Activated CD8-positive, alpha-beta memory T cell treated with anti-CD3 and anti-CD28 coated beads for 48 hours (primary cell): ENCODE measurements at regions not wholly inside any gene's neighbourhood (a gene's known extent, or its start where the extent isn't known, plus 50 kb on each side); places are given as distances from the start of the nearest gene placed in this dataset.
"Not testable (repeated sequence)": the region's sequence is repeated elsewhere in the genome, so short reads cannot be mapped to it uniquely, and the experiment has no call there.

Source experiments
- DNase-seq, 3 experiments: peaks; one replicate each; pipeline ENCODE4 v3.0.0-alpha.2; 2020; ENCODE audit warnings: low read depth in 2 of 3, low spot score in 2 of 3

DNA sequence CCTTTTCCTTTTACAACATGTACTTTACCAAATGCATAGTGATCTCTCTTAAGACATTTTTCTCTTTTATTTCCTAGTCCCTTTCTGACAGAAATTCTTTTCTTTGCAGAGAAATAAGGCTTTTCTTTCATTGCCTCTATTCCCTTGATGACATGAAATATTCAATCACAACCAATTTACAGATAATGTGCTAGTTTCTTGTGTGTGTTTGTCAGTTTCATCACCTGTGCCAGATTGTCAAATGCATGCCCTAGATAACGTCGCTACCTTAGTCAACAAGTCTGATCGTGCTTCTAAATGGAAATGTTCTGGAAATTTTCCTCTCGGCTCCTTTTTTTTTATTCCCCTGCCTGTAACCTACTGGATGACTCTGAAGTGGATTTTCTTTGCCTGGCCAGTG is 478.1 kb downstream of the KLF5 start:
- DNase-seq = no peak

DNA sequence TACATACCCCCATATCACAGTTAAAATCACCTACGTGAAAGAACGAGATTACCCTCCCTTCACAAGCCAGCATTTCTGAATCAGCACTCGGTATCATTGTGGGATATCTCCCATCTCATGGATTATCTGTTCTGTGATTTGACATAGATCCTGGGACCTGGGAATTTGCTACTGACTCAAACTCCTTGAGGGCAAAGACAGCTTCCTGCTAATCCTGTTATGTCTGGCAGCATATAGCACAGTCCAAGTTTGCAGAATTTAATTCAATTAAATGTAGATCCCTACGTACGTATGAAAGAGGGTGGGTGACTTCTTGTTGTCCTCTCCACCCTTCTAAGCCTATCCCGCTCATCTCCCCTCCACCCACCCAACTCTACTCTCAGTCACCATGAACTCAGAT is 476.5 kb downstream of the KLF5 start:
- DNase-seq = no peak

DNA sequence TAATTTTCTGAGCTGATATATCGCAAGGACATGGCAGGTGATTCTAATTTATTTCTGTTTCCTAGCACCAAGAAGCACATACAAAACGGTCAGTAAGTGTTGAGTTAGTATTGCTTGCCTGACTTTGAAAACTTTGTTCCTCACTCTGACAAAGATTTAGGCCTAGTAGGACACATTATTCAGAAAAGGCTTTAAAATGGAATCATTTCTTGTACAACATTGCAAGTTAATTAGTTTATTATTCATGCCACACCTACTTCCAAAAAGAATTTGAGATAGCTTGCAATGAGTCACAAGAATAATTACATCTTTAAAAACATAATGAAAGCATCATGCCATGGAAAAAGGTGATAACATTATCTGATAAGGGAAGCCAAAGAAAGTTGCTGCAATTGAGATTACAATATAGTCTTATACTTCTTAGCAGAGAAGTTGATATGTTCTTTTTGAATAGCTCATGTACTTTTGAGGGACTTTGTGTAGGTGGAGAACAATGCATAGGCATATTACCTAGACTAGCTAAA is 474.2 kb downstream of the KLF5 start:
- no peak for DNase-seq

DNA sequence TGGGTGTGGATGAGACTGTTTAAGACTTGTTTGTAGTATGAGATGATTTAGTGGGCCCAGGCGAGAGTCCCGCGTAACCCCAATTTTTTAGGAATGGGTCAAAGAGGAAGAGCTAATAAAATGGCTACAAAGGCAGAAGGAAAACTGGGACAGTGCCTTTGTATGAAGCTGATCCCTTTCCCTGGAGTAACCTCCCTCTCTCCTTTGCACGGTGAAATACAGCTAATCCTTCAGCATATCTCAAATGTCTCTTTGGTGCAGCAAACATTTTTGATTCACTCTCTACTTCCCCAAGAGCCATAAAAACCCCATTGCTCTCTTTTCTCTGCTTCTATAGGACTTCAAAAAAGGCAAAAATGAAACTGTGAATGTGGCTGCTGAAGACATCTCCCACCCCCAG is 473.8 kb downstream of the KLF5 start:
- no peak for DNase-seq

DNA sequence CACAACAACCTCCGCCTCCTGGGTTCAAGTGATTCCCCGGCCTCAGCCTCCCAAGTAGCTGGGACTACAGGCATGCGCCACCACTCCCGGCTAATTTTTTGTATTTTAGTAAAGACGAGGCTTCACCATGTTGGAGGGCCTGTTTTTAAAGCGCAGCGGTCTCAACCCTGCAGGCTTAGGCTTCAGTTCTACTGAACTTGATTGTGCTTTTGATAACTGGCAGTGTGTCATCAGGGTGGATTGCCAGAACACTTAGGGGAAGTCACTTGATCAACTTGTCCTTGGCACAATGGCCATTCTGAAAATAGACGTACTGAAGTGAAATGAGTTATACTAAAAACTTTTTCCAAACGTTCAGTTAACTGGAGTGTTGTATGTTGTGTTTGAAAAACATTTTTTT is 472.2 kb downstream of the KLF5 start:
- no peak for DNase-seq

GRCh38 chr13:73522937-73523336 is 464.1 kb downstream of the KLF5 start:
- DNase-seq = no peak

DNA sequence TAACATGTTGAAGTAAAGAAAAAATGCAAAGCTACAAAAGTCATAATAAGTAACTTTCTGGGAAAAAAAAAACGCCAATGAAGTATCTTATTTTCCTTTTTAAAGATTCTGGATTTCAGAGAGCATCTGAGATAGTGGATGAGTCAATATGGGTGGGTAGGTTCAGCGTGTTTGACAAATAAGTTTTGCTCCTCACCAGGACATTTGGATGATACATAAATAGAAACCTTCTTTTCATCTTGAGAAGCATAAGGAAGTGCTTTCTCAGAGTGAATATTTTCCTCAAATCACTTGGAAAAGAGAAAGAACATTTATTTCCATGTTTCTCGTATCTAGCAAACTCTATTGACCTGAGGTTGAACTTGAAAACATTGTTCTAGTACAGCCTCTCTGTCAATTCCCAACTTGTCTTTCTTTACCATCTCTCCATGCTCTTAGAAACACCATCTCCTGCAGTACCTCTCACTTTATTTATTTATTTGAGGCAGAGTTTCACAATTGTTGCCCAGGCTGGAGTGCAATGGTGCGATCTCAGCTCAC is 463.2 kb downstream of the KLF5 start:
- no peak for DNase-seq

GRCh38 chr13:73521290-73521624 is 462.5 kb downstream of the KLF5 start:
- no peak for DNase-seq

DNA sequence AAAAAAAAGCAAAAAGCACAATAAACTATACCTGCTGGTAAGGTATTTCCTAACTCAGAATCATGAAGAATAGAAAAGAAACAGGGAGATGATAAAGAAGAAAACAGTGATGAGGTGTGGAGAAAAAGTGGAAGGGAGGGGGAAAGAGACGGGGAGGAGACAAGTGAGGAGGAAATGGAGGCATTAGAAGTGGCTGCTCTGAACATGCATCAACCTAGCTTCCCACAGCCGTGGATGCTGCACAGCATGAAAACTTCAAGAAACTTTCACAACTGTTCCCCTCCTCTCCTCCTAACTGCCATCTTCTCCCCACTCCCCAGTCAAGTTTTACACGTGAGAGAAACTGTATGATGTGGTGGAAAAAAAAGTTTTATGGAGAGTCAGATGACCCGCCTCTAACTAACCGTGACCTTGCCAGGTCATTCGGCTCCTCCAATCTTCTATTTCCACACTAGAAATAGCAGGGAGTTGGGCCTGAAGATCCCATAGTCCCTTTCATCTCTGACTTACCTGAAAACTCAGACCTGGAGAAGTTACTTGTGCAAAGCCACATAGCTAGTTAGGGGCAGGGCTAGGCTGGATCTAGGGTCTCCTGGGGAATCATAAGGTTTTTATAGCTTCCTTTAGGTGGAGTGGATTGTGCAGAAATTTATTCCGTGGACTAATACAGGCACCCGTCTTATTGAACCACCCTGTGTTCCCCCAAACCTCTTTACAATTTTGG is 461.9 kb downstream of the KLF5 start:
- no peak for DNase-seq

DNA sequence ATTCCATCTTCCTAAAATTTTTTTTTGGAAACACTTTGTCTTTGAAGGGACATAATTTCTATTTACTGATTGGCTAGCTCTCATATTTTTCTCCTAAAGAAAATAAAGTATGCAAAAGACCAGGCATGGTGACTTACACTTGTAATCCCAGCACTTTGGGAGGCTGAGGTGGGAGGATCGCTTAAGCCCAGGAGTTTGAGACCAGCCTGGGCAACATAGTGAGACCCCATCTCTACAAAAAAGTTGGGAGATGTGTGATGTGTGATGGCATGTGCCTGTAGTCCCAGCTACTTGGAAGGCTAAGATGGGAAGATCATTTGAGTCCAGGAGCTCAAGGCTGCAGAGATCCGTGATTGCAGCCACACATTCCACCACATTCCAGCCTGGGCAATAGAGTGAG is 461.3 kb downstream of the KLF5 start:
- not testable (repeated sequence) for DNase-seq

GRCh38 chr13:73519396-73520116 is 460.8 kb downstream of the KLF5 start:
- DNase-seq = no peak

GRCh38 chr13:73517766-73518165 is 459.0 kb downstream of the KLF5 start:
- no peak for DNase-seq

DNA sequence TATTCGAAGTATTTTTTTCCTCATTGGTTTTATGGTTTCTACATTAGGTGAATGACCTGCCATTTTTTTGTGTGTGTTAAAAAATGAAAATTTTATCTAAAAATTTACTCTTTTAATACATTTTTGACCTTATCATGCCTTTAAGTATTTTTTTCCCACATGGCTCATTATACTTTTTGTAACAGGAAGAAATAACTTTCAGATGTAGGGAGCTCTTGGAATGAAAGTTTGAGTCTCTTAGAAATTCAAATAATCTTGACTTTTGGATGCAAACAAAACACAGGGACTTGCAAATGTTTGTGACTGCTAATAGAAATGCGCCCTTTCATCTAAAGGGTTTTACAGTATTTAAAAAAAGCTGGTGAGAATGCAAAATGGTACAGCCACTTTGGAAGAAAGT is 457.9 kb downstream of the KLF5 start:
- DNase-seq = no peak

GRCh38 chr13:73514208-73514607 is 455.4 kb downstream of the KLF5 start:
- no peak for DNase-seq

GRCh38 chr13:73513751-73514150 is 454.9 kb downstream of the KLF5 start:
- DNase-seq = no peak

DNA sequence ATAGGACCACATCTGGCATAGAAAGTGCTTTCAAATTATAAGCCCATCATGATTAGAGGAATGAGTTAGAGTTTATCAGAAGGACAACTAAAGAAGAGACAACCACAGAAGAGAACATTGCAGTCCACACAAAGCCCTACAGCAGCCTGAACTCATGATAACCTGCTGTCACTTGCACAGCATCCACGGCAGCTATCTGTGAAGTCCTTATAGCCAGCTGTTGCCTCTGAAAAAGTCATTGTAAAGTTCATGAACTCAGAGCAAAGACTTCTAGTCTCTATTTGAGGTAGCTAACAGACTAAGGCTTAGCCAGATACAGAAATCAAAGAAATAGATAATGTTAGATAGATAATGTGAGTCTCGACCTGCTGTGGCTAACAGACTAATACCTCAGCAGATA is 450.0 kb downstream of the KLF5 start:
- no peak for DNase-seq

- DNase-seq = no peak
Observed at GRCh38 chr13:73505376-73505890, 446.6 kb downstream of the KLF5 start.

GRCh38 chr13:73499695-73500094 is 440.9 kb downstream of the KLF5 start:
- no peak for DNase-seq

- no peak for DNase-seq
Observed at GRCh38 chr13:73497430-73497829, 438.6 kb downstream of the KLF5 start.

DNA sequence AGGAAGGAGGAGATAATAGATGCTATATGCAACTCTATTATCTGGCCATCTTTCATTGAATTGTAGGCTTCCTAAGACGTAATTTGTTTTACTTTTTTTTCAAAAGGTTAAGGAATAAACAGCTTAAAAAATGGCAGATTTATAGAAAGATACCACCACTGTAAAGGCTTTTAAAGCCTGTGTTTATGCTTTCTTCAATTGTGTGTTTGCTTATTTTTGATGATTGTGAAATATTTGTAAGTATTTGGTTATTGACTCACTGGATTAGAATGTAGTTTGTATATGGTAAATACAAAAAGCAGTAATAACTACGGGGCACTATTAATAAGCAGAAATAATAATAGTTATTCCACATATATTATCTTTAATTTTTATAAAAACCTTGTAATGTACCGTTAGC is 437.9 kb downstream of the KLF5 start:
- no peak for DNase-seq

- no peak for DNase-seq
Observed at GRCh38 chr13:73492811-73493210, 434.0 kb downstream of the KLF5 start.

GRCh38 chr13:73482556-73482955 is 423.8 kb downstream of the KLF5 start:
- no peak for DNase-seq
